Stimulated activated CD8-positive, alpha-beta memory T cell treated with anti-CD3 and anti-CD28 coated beads, Interleukin-4, amount 100 ng/mL, for 4 hours (primary cell): ENCODE measurements at regions not wholly inside any gene's neighbourhood (a gene's known extent, or its start where the extent isn't known, plus 50 kb on each side); places are given as distances from the start of the nearest gene placed in this dataset.

Experiments
- DNase-seq, 2 donors: peaks; one replicate each; pipeline ENCODE4 v3.0.0-alpha.2; 2020; ENCODE audit warnings: low read depth in 2 of 2, low spot score in 1 of 2

DNA sequence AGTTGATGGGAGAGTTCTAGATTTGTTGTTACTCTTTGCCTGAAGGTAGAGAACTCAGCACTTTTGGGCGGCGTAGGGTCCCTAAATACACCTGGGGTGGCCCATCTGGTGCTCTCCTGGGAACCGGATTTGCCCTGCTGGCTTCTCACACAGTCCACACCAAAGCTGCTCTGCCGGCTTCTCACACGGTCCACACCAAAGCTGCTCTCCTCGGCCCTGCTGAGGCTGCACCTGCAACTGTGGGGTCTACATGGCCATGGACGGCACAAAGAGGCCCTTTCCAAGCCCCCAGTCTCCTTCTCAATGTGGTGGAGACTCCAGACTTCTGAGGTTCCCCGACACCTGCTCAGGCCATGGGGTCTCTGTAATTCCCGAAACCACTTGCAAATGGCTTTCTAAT lies 124.8 kb upstream of the GPC1 start:
- DNase-seq: no peak

DNA sequence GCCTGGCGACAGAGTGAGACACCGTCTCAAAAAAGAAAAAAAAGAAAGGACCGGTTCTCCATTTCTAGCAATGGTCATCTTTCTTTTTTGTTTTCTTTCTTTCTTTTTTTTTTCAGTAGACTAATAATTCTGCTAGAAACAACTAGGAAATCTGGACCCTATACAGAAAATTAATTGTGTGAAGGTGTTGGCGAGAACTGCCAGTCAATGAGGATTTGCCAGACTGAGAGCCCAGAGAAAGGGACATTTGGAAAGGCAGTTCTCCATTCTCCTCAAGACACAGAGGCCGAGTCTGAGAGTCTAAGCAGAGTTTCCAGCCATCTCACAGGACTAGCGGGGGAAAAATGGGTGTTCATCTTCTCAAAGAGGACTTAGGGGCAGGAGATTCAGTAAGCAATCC lies 123.6 kb upstream of the GPC1 start:
- no peak for DNase-seq

DNA sequence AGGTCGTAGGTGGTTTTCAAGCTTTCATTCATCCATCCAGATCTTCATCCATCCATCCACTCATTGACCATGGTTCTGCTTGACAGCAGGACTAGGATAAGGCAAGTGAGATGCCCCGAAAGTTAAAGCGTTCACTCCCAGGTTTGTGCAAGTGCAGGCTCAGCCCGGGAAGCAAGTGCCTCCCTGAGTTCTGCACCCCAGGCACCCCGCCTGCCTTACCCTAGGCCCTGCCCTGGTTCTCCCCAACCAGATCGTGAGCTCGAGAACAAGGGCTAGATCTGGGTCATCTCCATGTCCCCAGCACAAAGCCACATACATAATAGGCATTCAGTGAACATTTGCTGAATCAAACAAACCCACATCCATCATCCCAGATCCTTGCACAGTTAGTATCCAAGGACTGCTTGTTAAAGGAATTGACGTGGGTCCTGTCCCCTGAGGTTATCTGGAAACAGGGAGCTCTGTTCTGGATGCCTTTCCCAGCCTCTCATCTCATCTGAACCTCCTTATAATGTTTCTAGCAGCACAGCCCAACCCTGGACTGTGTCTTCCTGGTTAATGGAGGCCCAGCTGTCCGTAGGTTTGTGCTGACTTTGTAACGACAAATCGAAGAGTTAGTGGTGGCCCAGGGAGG lies 116.1 kb upstream of the GPC1 start:
- DNase-seq: no peak

DNA sequence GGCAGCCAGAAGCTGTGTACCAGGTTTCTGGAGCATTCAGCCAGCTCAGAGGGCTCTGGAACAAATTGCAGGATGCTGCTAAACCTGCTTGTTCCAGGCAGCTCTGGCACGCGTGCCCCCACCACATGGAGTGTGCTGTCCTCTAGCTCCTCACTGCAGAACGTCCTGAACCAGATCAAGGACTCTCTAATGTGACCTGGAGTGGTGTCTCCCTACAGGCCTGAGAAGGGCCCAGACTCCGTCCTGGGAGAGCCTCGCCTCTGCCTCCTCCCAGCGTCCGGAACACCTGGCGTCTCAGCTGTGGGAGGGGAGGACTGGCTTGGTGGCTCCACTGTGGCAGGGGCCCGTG lies 115.6 kb upstream of the GPC1 start:
- DNase-seq: no peak

DNA sequence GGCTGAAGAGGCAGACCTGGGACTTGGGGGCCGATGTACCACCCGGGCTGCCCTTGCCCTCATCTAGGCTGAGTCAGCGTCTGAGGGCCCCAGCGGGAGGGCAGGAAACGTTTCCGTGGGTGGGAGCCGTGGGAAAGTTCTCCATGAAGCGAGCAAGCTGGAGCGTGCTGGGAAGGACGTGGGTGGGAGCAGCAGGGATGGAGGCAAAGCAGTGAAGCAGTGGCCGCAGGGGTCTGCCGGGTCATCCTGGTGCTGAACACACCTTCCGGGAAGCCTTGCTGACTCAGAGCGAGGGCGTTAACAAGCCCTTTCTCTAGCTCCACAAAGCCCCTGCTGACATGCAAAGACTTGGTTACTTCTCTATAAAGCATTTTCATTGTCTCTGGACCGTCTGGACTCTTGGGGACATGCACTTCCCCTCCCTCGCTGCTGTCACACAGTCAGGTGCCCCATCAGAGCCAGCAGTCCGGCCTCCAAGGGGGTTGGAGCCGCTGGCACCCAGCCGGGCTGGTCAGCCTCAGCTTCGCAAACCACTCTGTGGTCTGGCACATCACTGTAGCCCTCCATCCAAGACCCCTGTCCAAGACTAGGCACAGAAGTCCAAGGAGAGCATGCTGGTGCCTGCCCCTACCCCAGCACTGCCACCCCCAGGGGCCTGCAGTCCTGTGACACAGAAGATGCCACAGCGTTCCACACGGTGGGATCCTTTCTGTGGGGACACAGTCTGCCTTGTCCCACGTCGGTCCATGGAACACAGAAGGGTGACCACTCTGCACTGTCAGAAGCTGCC lies 115.1 kb upstream of the GPC1 start:
- no peak for DNase-seq

DNA sequence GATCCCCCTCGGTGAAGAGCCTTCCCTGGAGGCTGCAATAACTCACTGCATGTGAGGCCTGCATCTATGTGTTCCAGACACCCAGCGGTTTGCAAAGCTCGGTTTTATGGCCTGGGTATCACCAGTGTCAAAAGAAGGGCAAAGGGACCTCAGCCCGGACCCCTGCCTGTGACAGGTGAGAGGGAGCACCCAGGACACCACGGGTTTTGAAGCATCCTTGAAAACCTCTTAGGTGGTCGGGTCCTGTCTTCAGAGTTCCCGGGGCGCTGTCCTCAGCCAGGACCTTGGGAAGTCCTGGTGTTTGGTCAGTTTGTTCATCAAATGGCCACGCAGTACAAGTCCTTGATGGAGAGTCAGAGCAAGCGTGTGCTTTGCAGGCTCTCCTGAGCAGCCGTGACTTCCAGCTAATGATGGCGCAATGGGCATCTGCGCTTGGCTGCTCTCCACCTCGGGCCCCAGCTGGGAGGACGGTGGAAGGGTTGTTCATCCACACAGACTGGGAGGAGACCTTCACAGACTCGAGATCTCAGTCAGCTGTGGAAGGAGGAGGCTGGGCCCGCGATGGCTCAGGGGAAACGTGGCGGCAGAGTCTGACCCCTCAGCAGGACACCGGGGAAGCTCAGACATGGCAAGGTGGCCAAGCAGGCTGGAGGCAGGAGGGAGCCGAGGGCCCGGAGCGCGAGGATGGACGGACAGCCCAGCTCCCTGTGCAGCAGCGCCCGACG lies 113.1 kb upstream of the GPC1 start:
- no peak for DNase-seq

GRCh38 chr2:240322991-240323390 lies 112.5 kb upstream of the GPC1 start:
- no peak for DNase-seq

GRCh38 chr2:240323601-240324291 lies 111.7 kb upstream of the GPC1 start:
- DNase-seq: no peak

GRCh38 chr2:240324312-240325015 lies 111.0 kb upstream of the GPC1 start:
- no peak for DNase-seq

DNA sequence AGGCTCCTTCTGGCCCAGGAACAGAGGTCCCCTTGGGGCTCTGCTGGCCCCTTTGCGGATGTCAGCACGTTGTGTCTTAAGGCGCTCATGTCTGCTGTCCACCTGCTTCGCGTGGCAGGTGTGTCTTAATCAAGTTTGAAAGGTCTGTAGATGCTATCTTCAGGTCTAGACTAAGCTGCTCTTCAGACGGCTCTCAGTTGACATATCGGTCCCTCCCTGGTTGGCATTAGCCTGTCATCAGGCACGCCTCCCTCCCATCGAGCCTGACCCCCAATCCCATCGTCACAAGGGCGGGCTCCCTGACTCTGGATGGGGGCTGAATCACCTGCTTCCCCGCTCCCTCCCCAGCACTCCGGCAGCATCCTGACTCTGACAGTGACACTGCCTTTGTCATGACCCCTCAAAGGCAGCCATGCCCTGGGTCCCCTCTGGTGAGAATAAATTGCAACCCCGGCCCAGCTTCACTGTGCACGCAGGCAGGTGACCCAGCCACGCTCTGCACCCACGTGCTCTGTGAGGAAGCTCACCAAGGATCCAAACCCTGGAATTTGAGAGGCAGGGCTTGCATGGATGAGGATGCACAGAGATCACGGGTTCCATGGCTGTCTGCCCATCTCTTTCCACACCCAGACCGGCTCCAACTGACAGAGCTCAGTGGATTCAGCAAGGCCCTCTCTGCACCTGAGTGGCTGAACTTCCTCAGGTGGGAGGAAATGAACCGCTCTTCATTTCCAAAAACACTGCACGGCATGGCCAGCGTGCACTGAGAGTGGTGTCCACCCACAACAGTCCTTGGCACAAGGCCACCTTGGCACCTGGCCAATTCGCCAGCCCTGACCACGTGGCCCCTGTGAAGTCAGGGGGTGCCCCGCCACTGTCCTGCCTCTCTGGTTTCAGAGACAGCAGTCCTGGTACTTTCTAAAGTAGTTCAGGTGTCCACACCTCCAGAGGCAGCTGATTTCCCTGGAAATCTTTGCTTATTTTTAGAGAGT lies 110.2 kb upstream of the GPC1 start:
- DNase-seq: no peak

GRCh38 chr2:240326246-240326645 lies 109.2 kb upstream of the GPC1 start:
- DNase-seq: no peak

DNA sequence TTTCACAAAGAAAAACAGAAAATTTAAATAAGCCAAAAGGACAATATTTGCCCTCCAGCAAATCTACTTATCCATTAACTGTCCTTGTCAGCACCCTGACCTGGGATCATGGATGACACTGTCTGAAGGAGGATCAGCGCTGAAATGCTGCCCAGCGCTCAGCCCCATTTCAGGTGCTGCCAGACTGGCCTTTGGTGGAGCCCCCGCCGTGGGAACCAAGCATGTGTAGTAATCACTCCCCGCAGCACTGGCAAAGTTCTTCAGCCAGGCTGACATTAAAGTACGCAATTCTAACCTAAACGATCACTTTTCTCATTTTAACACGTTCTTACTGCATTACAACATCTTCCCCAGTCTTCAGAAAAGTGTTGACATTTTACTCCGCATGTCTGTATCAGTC lies 108.6 kb upstream of the GPC1 start:
- no peak for DNase-seq

- DNase-seq: no peak
Measured at GRCh38 chr2:240327566-240327965, 107.9 kb upstream of the GPC1 start.

DNA sequence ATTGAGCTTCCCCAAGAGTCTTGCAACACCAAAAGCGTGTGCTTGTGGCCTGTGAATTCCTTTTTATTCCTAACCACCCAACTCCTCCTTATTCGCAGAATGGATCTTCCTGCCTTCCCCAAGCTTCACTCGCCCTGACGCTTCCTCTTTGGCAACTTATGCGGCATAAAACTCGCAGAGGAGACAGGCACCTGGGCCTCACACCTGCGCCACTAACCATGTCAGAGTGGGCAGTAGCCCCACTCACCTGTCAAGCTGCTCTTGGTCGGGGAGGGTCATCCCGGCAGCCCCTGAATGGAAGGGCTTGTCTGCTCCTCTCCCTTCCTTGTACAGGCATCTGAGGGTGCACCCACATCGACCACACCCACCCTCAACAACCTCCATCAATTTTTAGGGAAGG lies 106.9 kb upstream of the GPC1 start:
- no peak for DNase-seq

DNA sequence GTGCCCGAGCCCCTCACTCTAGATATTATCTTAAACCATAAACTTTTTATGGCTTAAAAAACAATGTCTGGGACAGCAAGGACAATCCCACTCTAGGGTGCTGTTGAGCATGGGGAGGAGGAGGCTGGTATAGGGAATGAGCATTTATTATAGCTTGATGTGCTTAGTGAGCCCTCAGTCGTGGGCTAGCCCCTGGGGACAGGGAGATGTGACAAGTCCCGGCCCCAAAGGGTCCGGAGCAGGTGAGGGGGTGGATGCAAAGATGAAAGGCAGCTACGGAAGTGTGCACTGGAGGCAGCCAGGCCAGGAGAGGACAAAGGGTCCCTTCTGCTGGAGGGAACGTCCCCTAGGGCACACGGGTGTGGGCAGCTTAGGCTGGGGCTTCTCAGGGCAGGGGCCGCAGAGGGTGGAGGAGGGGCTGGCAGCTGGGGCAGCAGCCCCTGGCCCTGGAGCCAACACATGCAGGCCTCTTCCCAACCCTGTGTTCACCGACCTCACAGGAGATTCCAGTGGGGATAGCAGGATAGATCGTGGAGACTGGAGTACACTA lies 106.3 kb upstream of the GPC1 start:
- no peak for DNase-seq

GRCh38 chr2:240329778-240330177 lies 105.7 kb upstream of the GPC1 start:
- DNase-seq: no peak

- no peak for DNase-seq
Measured at GRCh38 chr2:240333985-240334384, 101.5 kb upstream of the GPC1 start.

DNA sequence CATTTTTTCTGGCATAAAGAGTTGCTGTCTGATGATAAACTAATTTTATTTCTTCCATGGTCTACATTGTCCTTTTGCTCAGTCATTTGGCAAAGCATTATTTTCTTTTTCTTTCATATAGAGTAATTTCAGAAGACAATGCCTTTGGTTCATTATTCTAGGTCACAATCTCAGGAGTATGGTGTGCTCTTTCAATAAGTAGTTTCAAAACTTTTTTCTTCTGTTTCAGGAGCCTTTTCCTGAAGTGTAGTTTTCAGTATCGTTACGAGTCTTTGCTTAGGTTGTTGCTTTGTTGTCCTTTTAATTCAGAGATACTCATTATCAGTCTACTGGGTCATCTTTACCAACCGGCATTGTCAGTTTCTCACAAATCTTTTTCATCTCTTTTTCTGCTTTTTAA lies 100.4 kb upstream of the GPC1 start:
- no peak for DNase-seq

GRCh38 chr2:240336820-240337427 lies 98.5 kb upstream of the GPC1 start:
- DNase-seq: no peak
